Keratinocyte (primary cell): ENCODE measurements at regions not wholly inside any gene's neighbourhood (a gene's known extent, or its start where the extent isn't known, plus 50 kb on each side); places are given as distances from the start of the nearest gene placed in this dataset.

ENCODE experiments used
- DNase-seq: peaks from one replicate; pipeline ENCODE4 v3.0.0-alpha.2; 2011; ENCODE audit warnings: low read depth, missing footprints, low spot score
- FAIRE-seq: peaks from 2 replicates; lab custom pipeline; 2011; peaks lifted over from hg19 to GRCh38; lab: Jason Lieb, UNC
- H2AFZ ChIP-seq: 2 replicates; pipeline ENCODE4 v1.6.0; 2012; ENCODE audit warnings: low read length, control low read depth, inconsistent platforms; ENCODE audit not compliant: control insufficient read depth
- H3K27ac ChIP-seq: 2 replicates; pipeline ENCODE4 v1.5.1; 2011; ENCODE audit warnings: low read length; ENCODE audit not compliant: control insufficient read depth, insufficient read depth
- H3K27me3 ChIP-seq: 3 replicates; pipeline ENCODE4 v1.6.0; 2011; ENCODE audit warnings: low read length; ENCODE audit not compliant: control insufficient read depth, insufficient read depth; ENCODE audit errors: extremely low read depth
- H3K36me3 ChIP-seq, 2 experiments: 2 replicates in 1 of 2; 3 replicates in 1 of 2; pipeline ENCODE4 v1.5.1; 2011; ENCODE audit warnings: low read length in 2 of 2, mild to moderate bottlenecking in 1 of 2; ENCODE audit not compliant: control insufficient read depth in 2 of 2, insufficient read depth in 2 of 2; ENCODE audit errors: extremely low read depth in 1 of 2
- H3K4me1 ChIP-seq: 3 replicates; pipeline ENCODE4 v1.5.1; 2011; ENCODE audit warnings: low read length; ENCODE audit not compliant: control insufficient read depth, insufficient read depth; ENCODE audit errors: extremely low read depth
- H3K4me2 ChIP-seq: 3 replicates; pipeline ENCODE4 v1.6.0; 2011; ENCODE audit warnings: low read depth, low read length; ENCODE audit not compliant: control insufficient read depth, insufficient read depth; ENCODE audit errors: extremely low read depth
- H3K4me3 ChIP-seq, 3 experiments: fragments of 200-600 bp in 1 of 3; sonication (generic) in 1 of 3; 2 replicates in 2 of 3; 3 replicates in 1 of 3; pipeline ENCODE4 v1.5.1; 2011 to 2016; ENCODE audit warnings: low read length in 3 of 3, mild to moderate bottlenecking in 3 of 3, control low read depth in 2 of 3, inconsistent platforms in 1 of 3, low read depth in 1 of 3, mixed read lengths in 1 of 3, mixed run types in 1 of 3, moderate library complexity in 1 of 3; ENCODE audit not compliant: control insufficient read depth in 2 of 3, insufficient read depth in 2 of 3; ENCODE audit errors: extremely low read depth in 1 of 3
- H3K79me2 ChIP-seq: 2 replicates; pipeline ENCODE4 v1.6.0; 2012; ENCODE audit warnings: low read length; ENCODE audit not compliant: control insufficient read depth, insufficient read depth
- H3K9ac ChIP-seq: 3 replicates; pipeline ENCODE4 v1.6.0; 2011; ENCODE audit warnings: low read length; ENCODE audit not compliant: control insufficient read depth, insufficient read depth; ENCODE audit errors: extremely low read depth
- H3K9me1 ChIP-seq: 3 replicates; pipeline ENCODE4 v1.6.0; 2011; ENCODE audit warnings: low read length; ENCODE audit not compliant: control insufficient read depth, insufficient read depth; ENCODE audit errors: extremely low read depth
- H3K9me3 ChIP-seq: 2 replicates; pipeline ENCODE4 v1.5.1; 2012; ENCODE audit warnings: low read depth, low read length; ENCODE audit not compliant: control insufficient read depth
- H4K20me1 ChIP-seq: 3 replicates; pipeline ENCODE4 v1.6.0; 2011; ENCODE audit warnings: low read length; ENCODE audit not compliant: control insufficient read depth, insufficient read depth; ENCODE audit errors: extremely low read depth
- CTCF ChIP-seq, 3 experiments: IDR thresholded peaks in 1 of 3; conservative IDR thresholded peaks in 1 of 3; optimal IDR thresholded peaks in 1 of 3; 2 replicates in 2 of 3; 3 replicates in 1 of 3; pipeline versions ENCODE3 to v1.5.1; 2011; ENCODE audit warnings: low read length in 3 of 3, mild to moderate bottlenecking in 3 of 3, moderate library complexity in 2 of 3, control low read depth in 1 of 3, inconsistent platforms in 1 of 3; ENCODE audit not compliant: insufficient read depth in 2 of 3; ENCODE audit errors: extremely low read depth in 1 of 3
- EZH2 ChIP-seq: IDR thresholded peaks from one replicate; pipeline ENCODE4 v1.6.1; 2012; ENCODE audit warnings: inconsistent platforms, mild to moderate bottlenecking, low read length, moderate library complexity
- dilution Hi-C: fragments of 300-500 bp; cut with MboI; formaldehyde crosslinking; loops from one replicate; pipeline ENCODE4 v1.7.0; 2020; ENCODE audit warnings: low sequenced_read_pairs; ENCODE audit not compliant: extremely low pct_ligation_motif_present

- Histone ChIP-seq H3K27me3 (no peaks in the 10 kb centered on the region), H3K9me3 (no peaks in the 10 kb centered on the region), H3K9ac (no peak overlapping the region), H3K27ac (no peak overlapping the region), H4K20me1 (no peaks in the 10 kb centered on the region), H3K36me3 (no peaks in the 10 kb centered on the region), H3K9me1 (no peaks in the 10 kb centered on the region), H3K79me2 (no peaks in the 10 kb centered on the region), H2AFZ (no peak overlapping the region), H3K4me1 (no peaks in the 10 kb centered on the region), H3K4me2 (no peak overlapping the region), H3K4me3 (no peak overlapping the region)
- FAIRE-seq (no peak), DNase-seq (no peak)
- TF ChIP-seq EZH2 (no peak), CTCF (optimal IDR thresholded peaks at IDR 0.05 in 1 of 3, IDR thresholded peaks at IDR 0.05 in 1 of 3, conservative IDR thresholded peaks at IDR 0.05 in 1 of 3; ENCODE audit: extremely low read depth in 1 of 3, insufficient read depth in 2 of 3, low read length in 3 of 3) (no peak)
- dilution Hi-C loops, result no loop called here
Observed at GRCh38 chr10:128776673-128777252, 650.5 kb upstream of the MKI67 start.

- FAIRE-seq (no peak), DNase-seq (no peak)
- Histone ChIP-seq H3K4me3 (no peak overlapping the region), H3K79me2 (no peaks in the 10 kb centered on the region), H3K4me2 (no peak overlapping the region), H2AFZ (no peak overlapping the region), H4K20me1 (no peaks in the 10 kb centered on the region), H3K36me3 (no peaks in the 10 kb centered on the region), H3K9me1 (no peaks in the 10 kb centered on the region), H3K4me1 (no peaks in the 10 kb centered on the region), H3K27me3 (no peaks in the 10 kb centered on the region), H3K9me3 (no peaks in the 10 kb centered on the region), H3K9ac (no peak overlapping the region), H3K27ac (no peak overlapping the region)
- dilution Hi-C loops, result no loop called here
- TF ChIP-seq EZH2, result no peak
- TF ChIP-seq CTCF (optimal IDR thresholded peaks at IDR 0.05 in 1 of 3, IDR thresholded peaks at IDR 0.05 in 1 of 3, conservative IDR thresholded peaks at IDR 0.05 in 1 of 3; ENCODE audit: extremely low read depth in 1 of 3, insufficient read depth in 2 of 3, low read length in 3 of 3), result no peak
Observed at GRCh38 chr10:128777342-128777741, 651.1 kb upstream of the MKI67 start.
